ENCODE measurements at regions not wholly inside any gene's neighbourhood (a gene's known extent, or its start where the extent isn't known, plus 50 kb on each side); places are given as distances from the start of the nearest gene placed in this dataset.
A peak's percentile ranks its signal among the peaks of the same experiment; 100 is the strongest.

DNA sequence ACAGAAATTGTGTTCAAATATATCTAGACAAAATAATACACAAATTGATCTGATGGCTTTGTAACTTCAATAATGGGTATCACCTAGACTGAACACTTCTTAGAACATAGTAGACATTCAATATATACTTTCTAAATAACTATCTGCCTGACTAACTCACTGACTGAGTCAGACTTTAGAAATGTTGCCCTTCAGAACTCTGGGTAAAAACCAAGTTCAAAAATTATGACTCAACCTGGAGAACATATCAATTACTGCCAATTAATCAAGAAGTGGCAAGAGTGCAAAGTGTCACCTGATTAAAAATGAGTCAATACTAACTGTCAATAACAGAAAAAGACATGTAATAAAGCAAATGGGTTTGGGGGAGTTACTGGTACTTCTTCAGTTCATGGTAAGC lies 144.6 kb upstream of the TMCO5A start:
- Histone ChIP-seq H3K36me3 (no peaks in the 10 kb centered on the region), H2AFZ (replicated peaks) (no peak overlapping the region), H3K4me3 (no peak overlapping the region), H3K4me1 (no peaks in the 10 kb centered on the region), H3K27ac (no peak overlapping the region), H3K27me3 (no peaks in the 10 kb centered on the region), H4K20me1 (ENCODE audit: low read depth) (no peaks in the 10 kb centered on the region), H3K9ac (no peak overlapping the region), H3K79me2 (ENCODE audit: low read depth) (no peaks in the 10 kb centered on the region), H3K9me3 (ENCODE audit: low read depth) (no peaks in the 10 kb centered on the region), H3F3A (ENCODE audit: low read depth) (no peaks in the 10 kb centered on the region), H3K4me2 (no peak overlapping the region)
- Mint-ChIP-seq H3K36me3 (no peaks in the 10 kb centered on the region), H3K27ac (no peak overlapping the region), H3K27me3 (ENCODE audit: insufficient read depth, low read depth) (peaks cover 2% of the 10 kb centered on the region), H3K4me3 (no peak overlapping the region), H3K4me1 (peaks cover under 1% of the 10 kb centered on the region), H3K9me3 (no peaks in the 10 kb centered on the region)
- no peak for TF ChIP-seq EZH2 (IDR thresholded peaks at IDR 0.05)
- TF ChIP-seq, protein P1, sequence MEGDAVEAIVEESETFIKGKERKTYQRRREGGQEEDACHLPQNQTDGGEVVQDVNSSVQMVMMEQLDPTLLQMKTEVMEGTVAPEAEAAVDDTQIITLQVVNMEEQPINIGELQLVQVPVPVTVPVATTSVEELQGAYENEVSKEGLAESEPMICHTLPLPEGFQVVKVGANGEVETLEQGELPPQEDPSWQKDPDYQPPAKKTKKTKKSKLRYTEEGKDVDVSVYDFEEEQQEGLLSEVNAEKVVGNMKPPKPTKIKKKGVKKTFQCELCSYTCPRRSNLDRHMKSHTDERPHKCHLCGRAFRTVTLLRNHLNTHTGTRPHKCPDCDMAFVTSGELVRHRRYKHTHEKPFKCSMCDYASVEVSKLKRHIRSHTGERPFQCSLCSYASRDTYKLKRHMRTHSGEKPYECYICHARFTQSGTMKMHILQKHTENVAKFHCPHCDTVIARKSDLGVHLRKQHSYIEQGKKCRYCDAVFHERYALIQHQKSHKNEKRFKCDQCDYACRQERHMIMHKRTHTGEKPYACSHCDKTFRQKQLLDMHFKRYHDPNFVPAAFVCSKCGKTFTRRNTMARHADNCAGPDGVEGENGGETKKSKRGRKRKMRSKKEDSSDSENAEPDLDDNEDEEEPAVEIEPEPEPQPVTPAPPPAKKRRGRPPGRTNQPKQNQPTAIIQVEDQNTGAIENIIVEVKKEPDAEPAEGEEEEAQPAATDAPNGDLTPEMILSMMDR (IDR thresholded peaks at IDR 0.05) = no peak
- no peak for TF ChIP-seq EZH2phosphoT487 (IDR thresholded peaks at IDR 0.05)
- no peak for DNase-seq (ENCODE audit: low spot score)

DNA sequence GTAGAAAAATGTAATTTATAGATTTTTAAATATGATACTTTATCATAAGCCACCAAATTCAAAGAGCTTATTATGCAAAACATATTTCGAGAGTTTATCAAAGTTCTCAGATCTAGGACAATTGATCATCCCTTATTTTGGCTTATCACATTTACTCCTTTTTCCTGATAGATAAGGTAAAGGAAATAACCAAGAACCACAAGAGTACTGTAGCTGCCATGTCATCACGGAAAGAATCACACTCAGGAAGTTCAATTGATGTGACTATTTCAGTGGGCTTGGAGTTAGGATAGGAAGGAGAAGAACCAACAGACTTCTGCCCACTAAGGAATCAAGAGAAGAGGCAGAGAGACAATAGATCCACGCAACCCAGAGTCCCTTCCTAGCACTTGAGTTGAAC lies 142.7 kb upstream of the TMCO5A start:
- Mint-ChIP-seq H3K27me3 (ENCODE audit: insufficient read depth, low read depth) (peaks cover 2% of the 10 kb centered on the region), H3K9me3 (no peaks in the 10 kb centered on the region), H3K27ac (no peak overlapping the region), H3K4me1 (peaks cover 12% of the 10 kb centered on the region), H3K4me3 (no peak overlapping the region), H3K36me3 (no peaks in the 10 kb centered on the region)
- peak overlapping the region; percentile 14 for H2AFZ ChIP-seq (replicated peaks)
- H3K27ac ChIP-seq = no peak overlapping the region
- no peaks in the 10 kb centered on the region for H3F3A ChIP-seq (ENCODE audit: low read depth)
- H3K9ac ChIP-seq = no peak overlapping the region
- no peaks in the 10 kb centered on the region for H3K9me3 ChIP-seq (ENCODE audit: low read depth)
- TF ChIP-seq EZH2phosphoT487 (IDR thresholded peaks at IDR 0.05) = no peak
- TF ChIP-seq EZH2 (IDR thresholded peaks at IDR 0.05) = no peak
- TF ChIP-seq, protein P1 (IDR thresholded peaks at IDR 0.05) = no peak
- H3K4me3 ChIP-seq = no peak overlapping the region
- H3K4me2 ChIP-seq = no peak overlapping the region
- H3K4me1 ChIP-seq = no peaks in the 10 kb centered on the region
- no peaks in the 10 kb centered on the region for H3K79me2 ChIP-seq (ENCODE audit: low read depth)
- no peak for DNase-seq (ENCODE audit: low spot score)
- no peaks in the 10 kb centered on the region for H3K36me3 ChIP-seq
- no peaks in the 10 kb centered on the region for H4K20me1 ChIP-seq (ENCODE audit: low read depth)
- H3K27me3 ChIP-seq = no peaks in the 10 kb centered on the region

DNA sequence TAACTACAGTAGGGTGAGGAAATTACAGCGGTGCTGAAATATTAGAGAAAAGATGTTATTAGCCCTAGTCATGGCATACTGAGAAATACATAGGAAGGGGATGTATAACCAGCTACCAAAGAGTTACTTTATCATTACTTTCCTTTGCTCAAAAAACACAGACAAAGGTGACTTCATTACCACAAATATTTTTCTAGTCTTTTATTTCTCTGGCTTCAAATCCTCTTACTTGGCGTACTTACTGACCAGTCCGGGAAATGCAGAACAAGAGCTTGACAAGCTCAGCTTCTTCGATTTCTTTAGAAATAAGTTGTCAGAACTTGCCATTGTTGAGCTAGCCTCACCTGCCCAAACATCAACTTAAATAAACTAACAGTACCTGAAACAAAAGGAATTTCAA lies 142.1 kb upstream of the TMCO5A start:
- Histone ChIP-seq H3K4me1 (no peaks in the 10 kb centered on the region), H3F3A (ENCODE audit: low read depth) (no peaks in the 10 kb centered on the region), H2AFZ (replicated peaks) (no peak overlapping the region), H3K4me3 (no peak overlapping the region), H3K27me3 (no peaks in the 10 kb centered on the region), H3K9ac (no peak overlapping the region), H3K27ac (no peak overlapping the region), H4K20me1 (ENCODE audit: low read depth) (no peaks in the 10 kb centered on the region), H3K36me3 (no peaks in the 10 kb centered on the region), H3K79me2 (ENCODE audit: low read depth) (no peaks in the 10 kb centered on the region), H3K4me2 (no peak overlapping the region), H3K9me3 (ENCODE audit: low read depth) (no peaks in the 10 kb centered on the region)
- Mint-ChIP-seq H3K4me3 (no peak overlapping the region), H3K27ac (no peak overlapping the region), H3K36me3 (no peaks in the 10 kb centered on the region), H3K4me1 (peaks cover 12% of the 10 kb centered on the region), H3K9me3 (no peaks in the 10 kb centered on the region), H3K27me3 (ENCODE audit: insufficient read depth, low read depth) (peaks cover 2% of the 10 kb centered on the region)
- DNase-seq (ENCODE audit: low spot score) = no peak
- TF ChIP-seq EZH2 (IDR thresholded peaks at IDR 0.05) (no peak), EZH2phosphoT487 (IDR thresholded peaks at IDR 0.05) (no peak)
- TF ChIP-seq, protein P1 (IDR thresholded peaks at IDR 0.05) = no peak

All from neural progenitor cell (in vitro differentiated cells).